HFFc6 (cell line): ENCODE measurements at regions not wholly inside any gene's neighbourhood (a gene's known extent, or its start where the extent isn't known, plus 50 kb on each side); places are given as distances from the start of the nearest gene placed in this dataset.
"Not testable (repeated sequence)": the region's sequence is repeated elsewhere in the genome, so short reads cannot be mapped to it uniquely, and the experiment has no call there.

ENCODE experiments used
- DNase-seq: peaks from one replicate; pipeline ENCODE4 v3.0.0-alpha.2; 2018
- H3K27ac Mint-ChIP-seq: 2 replicates; pipeline ENCODE4 v1.8.0; 2020; ENCODE audit warnings: mild to moderate bottlenecking, mixed read lengths
- H3K27me3 Mint-ChIP-seq: 2 replicates; pipeline ENCODE4 v1.8.0; 2021; ENCODE audit warnings: mild to moderate bottlenecking, moderate library complexity, mixed read lengths; ENCODE audit not compliant: insufficient read depth
- H3K36me3 Mint-ChIP-seq: 2 replicates; pipeline ENCODE4 v1.8.0; 2021; ENCODE audit warnings: low read depth, mixed read lengths
- H3K4me1 Mint-ChIP-seq: 2 replicates; pipeline ENCODE4 v1.8.0; 2020; ENCODE audit warnings: low read depth, mixed read lengths
- H3K4me3 Mint-ChIP-seq: 2 replicates; pipeline ENCODE4 v1.8.0; 2020; ENCODE audit warnings: mild to moderate bottlenecking, moderate library complexity, mixed read lengths
- H3K9me3 Mint-ChIP-seq: 2 replicates; pipeline ENCODE4 v1.8.0; 2020; ENCODE audit warnings: mild to moderate bottlenecking, mixed read lengths
- TF ChIP-seq, protein P1 (sequence below): fragments of 200-600 bp; sonication (generic); IDR thresholded peaks from 2 replicates; pipeline ENCODE4 v1.5.0; 2021; ENCODE audit warnings: antibody characterized with exemption, mild to moderate bottlenecking

- Mint-ChIP-seq H3K27ac (no peak overlapping the region), H3K4me1 (peaks cover 11% of the 10 kb centered on the region), H3K27me3 (peaks cover 13% of the 10 kb centered on the region), H3K9me3 (peaks cover 9% of the 10 kb centered on the region; the same call in 1 of the 2 replicates), H3K36me3 (peaks cover 8% of the 10 kb centered on the region; the same call in 1 of the 2 replicates), H3K4me3 (no peak overlapping the region)
- DNase-seq: no peak
- TF ChIP-seq, protein P1, sequence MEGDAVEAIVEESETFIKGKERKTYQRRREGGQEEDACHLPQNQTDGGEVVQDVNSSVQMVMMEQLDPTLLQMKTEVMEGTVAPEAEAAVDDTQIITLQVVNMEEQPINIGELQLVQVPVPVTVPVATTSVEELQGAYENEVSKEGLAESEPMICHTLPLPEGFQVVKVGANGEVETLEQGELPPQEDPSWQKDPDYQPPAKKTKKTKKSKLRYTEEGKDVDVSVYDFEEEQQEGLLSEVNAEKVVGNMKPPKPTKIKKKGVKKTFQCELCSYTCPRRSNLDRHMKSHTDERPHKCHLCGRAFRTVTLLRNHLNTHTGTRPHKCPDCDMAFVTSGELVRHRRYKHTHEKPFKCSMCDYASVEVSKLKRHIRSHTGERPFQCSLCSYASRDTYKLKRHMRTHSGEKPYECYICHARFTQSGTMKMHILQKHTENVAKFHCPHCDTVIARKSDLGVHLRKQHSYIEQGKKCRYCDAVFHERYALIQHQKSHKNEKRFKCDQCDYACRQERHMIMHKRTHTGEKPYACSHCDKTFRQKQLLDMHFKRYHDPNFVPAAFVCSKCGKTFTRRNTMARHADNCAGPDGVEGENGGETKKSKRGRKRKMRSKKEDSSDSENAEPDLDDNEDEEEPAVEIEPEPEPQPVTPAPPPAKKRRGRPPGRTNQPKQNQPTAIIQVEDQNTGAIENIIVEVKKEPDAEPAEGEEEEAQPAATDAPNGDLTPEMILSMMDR: no peak
Measured at GRCh38 chr10:33588974-33589600, 254.6 kb upstream of the NRP1 start.

GRCh38 chr10:33584596-33584995 is 250.1 kb upstream of the NRP1 start:
- Mint-ChIP-seq H3K27me3 (peaks cover 12% of the 10 kb centered on the region), H3K4me1 (peaks cover 12% of the 10 kb centered on the region)
- H3K4me3 Mint-ChIP-seq, H3K27ac Mint-ChIP-seq, DNase-seq, H3K36me3 Mint-ChIP-seq, H3K9me3 Mint-ChIP-seq: not testable (repeated sequence)

DNA sequence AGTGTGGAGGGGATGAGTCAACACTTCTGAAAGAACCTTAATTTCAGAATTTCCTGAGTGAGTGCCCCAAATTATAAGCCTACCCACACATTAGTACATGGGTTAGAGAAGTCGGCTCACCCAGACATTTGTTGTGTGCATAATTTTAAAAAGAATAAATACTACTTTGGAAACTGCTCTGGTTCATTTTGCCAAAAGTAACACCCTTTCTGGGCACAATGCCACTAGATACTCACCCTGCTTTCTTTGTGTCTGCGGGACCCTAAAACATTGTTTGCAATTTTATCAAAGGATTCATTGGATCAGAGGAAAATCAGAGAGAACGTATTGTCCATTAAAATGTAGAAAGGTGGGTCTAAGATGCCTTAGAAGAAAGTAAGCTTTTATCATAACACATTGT is 245.5 kb upstream of the NRP1 start:
- Mint-ChIP-seq H3K36me3 (no peaks in the 10 kb centered on the region), H3K4me3 (no peak overlapping the region), H3K27ac (no peak overlapping the region), H3K9me3 (no peaks in the 10 kb centered on the region), H3K4me1 (peaks cover 10% of the 10 kb centered on the region), H3K27me3 (peaks cover 16% of the 10 kb centered on the region)
- no peak for DNase-seq
- TF ChIP-seq, protein P1: no peak

DNA sequence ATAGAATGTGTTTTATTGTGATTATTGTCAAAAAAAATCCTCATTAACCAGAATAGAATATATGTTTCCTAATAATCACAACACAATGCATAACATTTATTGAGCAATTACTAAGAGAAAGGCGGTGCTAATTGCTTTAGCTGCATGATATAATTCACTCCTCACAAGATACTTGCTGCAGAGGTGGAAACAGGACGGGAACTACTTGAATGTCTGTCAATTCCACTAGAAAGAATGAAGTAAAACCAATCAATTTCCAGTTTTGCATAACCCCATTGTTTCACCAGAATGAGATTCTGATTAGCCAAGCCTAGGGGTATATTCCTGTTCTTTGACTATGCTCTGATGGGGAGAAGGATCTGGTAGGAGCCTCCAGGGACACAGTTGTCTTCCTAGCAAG is 239.1 kb upstream of the NRP1 start:
- Mint-ChIP-seq H3K36me3 (no peaks in the 10 kb centered on the region), H3K4me3 (no peak overlapping the region), H3K4me1 (peaks cover 7% of the 10 kb centered on the region), H3K27ac (no peak overlapping the region), H3K9me3 (no peaks in the 10 kb centered on the region), H3K27me3 (peaks cover 8% of the 10 kb centered on the region)
- TF ChIP-seq, protein P1: no peak
- DNase-seq: no peak

- Mint-ChIP-seq H3K27me3 (peaks cover 6% of the 10 kb centered on the region), H3K4me1 (peaks cover 7% of the 10 kb centered on the region), H3K36me3 (no peaks in the 10 kb centered on the region), H3K9me3 (no peaks in the 10 kb centered on the region), H3K27ac (no peak overlapping the region), H3K4me3 (no peak overlapping the region)
- DNase-seq: no peak
- TF ChIP-seq, protein P1: no peak
Measured at GRCh38 chr10:33571616-33572015, 237.1 kb upstream of the NRP1 start.

DNA sequence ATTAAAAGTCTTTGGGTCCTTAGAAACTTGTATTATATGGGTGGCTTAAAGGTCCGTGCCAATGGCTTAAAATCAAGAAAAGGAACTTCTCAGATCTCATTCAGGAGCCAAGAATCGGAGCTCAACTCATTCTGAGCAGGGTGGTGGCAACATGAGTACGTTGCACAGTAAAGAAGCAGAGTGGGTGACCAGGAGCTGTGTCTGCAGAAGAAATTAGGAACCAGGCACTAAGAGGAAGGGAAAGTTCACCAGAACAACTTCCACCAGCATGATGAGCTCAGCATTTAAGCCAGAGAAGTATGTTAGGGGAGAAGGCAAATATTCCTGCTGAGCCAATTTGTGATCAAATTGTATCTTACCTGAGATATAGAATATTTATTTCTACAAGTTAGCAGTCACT is 236.0 kb upstream of the NRP1 start:
- DNase-seq: no peak
- H3K27me3 Mint-ChIP-seq: peaks cover 6% of the 10 kb centered on the region
- no peaks in the 10 kb centered on the region for H3K36me3 Mint-ChIP-seq
- H3K4me3 Mint-ChIP-seq: no peak overlapping the region
- no peak overlapping the region for H3K27ac Mint-ChIP-seq
- TF ChIP-seq, protein P1: no peak
- peaks cover 7% of the 10 kb centered on the region for H3K4me1 Mint-ChIP-seq
- no peaks in the 10 kb centered on the region for H3K9me3 Mint-ChIP-seq
